K562 (cell line): ENCODE measurements at regions not wholly inside any gene's neighbourhood (a gene's known extent, or its start where the extent isn't known, plus 50 kb on each side); places are given as distances from the start of the nearest gene placed in this dataset.

ENCODE experiments used
- ATAC-seq: fragments of 200-7000 bp; cut with Tn5 transposase; 3 replicates; pipeline ENCODE4 v1.9.1; 2020; ENCODE audit warnings: moderate library complexity
- BruUV-seq: library from RNA; stranded (reverse); fragments of 400-500 nt; replicated peaks from 2 replicates; lab custom pipeline; 2021; lab: Mats Ljungman, UMichigan
- CTCF ChIA-PET: fragments of 300-600 bp; formaldehyde crosslinking; extraction: SDS; loops from one replicate; lab custom pipeline; 2021; ENCODE audit warnings: low intra/inter-chr PET ratio; lab: Yijun Ruan, JAX
- POLR2A ChIA-PET: fragments of 300-600, 350-650 bp; sonication (Branson Sonifier 250); formaldehyde crosslinking; extraction: SDS; loops from one replicate; lab custom pipeline; 2021; ENCODE audit warnings: antibody characterized with exemption, inconsistent platforms; lab: Yijun Ruan, JAX
- DNase-seq, 4 experiments: peaks; one replicate each; pipeline versions ENCODE4 v3.0.0 to v3.0.0-alpha.2; 2011 to 2018; ENCODE audit warnings: low spot score in 3 of 4, mixed read lengths in 3 of 4; ENCODE audit errors: extremely low read depth in 1 of 4
- FAIRE-seq: peaks from 2 replicates; lab custom pipeline; 2011; peaks lifted over from hg19 to GRCh38; lab: Jason Lieb, UNC
- H2AFZ ChIP-seq: 2 replicates; pipeline ENCODE4 v1.6.0; 2011; ENCODE audit warnings: low read depth, low read length, control low read depth, inconsistent platforms
- H3K27ac ChIP-seq: fragments of 200-600 bp; 3 replicates; pipeline ENCODE4 v1.8.0; 2011; ENCODE audit warnings: low read depth, mild to moderate bottlenecking, control low read depth, inconsistent platforms, low read length, moderate library complexity, mixed read lengths; ENCODE audit errors: extremely low read depth
- H3K27me3 ChIP-seq, 2 experiments: fragments of 300-600 bp in 1 of 2; 2 replicates in 1 of 2; 3 replicates in 1 of 2; pipeline versions ENCODE4 v1.6.0 to v1.8.0; 2011; ENCODE audit warnings: inconsistent platforms in 2 of 2, low read length in 2 of 2, mild to moderate bottlenecking in 1 of 2, mixed read lengths in 1 of 2, moderate library complexity in 1 of 2; ENCODE audit not compliant: control insufficient read depth in 2 of 2, insufficient read depth in 2 of 2
- H3K36me3 ChIP-seq: fragments of 300-600 bp; 3 replicates; pipeline ENCODE4 v1.8.0; 2011; ENCODE audit warnings: mild to moderate bottlenecking, low read length, inconsistent platforms; ENCODE audit not compliant: control insufficient read depth, insufficient read depth
- H3K4me1 ChIP-seq, 2 experiments: fragments of 200-600 bp in 1 of 2; replicated peaks in 1 of 2; 2 replicates in 1 of 2; 3 replicates in 1 of 2; pipeline versions ENCODE4 v1.5.1 to v1.8.0; 2011; ENCODE audit warnings: inconsistent platforms in 2 of 2, low read length in 2 of 2, mild to moderate bottlenecking in 1 of 2, mixed read lengths in 1 of 2, moderate library complexity in 1 of 2; ENCODE audit not compliant: control insufficient read depth in 2 of 2, insufficient read depth in 2 of 2
- H3K4me2 ChIP-seq: 2 replicates; pipeline ENCODE4 v1.6.1; 2011; ENCODE audit warnings: low read length, control low read depth, inconsistent platforms, mixed read lengths; ENCODE audit not compliant: insufficient read depth
- H3K4me3 ChIP-seq: fragments of 200-600 bp; sonication (generic), shearing (Covaris generic); 2 replicates; pipeline ENCODE4 v1.5.1; 2016; ENCODE audit warnings: control low read depth, inconsistent platforms
- H3K79me2 ChIP-seq: fragments of 200-600 bp; 3 replicates; pipeline ENCODE4 v1.8.0; 2011; ENCODE audit warnings: low read length, inconsistent platforms; ENCODE audit not compliant: control insufficient read depth, insufficient read depth
- H3K9ac ChIP-seq, 2 experiments: 2 replicates each; pipeline versions ENCODE4 v1.6.0 to v1.6.1; 2011; ENCODE audit warnings: low read depth in 2 of 2, low read length in 2 of 2, control low read depth in 1 of 2, inconsistent platforms in 1 of 2, mild to moderate bottlenecking in 1 of 2, mixed read lengths in 1 of 2; ENCODE audit not compliant: insufficient read depth in 1 of 2
- H3K9me1 ChIP-seq: one replicate; pipeline ENCODE4 v1.6.0; 2011; ENCODE audit warnings: inconsistent platforms, mild to moderate bottlenecking, low read length, moderate library complexity; ENCODE audit not compliant: control insufficient read depth, insufficient read depth
- H3K9me3 ChIP-seq: replicated peaks from 2 replicates; pipeline ENCODE4 v1.5.1; 2011; ENCODE audit warnings: low read depth, low read length, inconsistent platforms; ENCODE audit not compliant: control insufficient read depth, insufficient read depth
- H4K20me1 ChIP-seq: replicated peaks from 2 replicates; pipeline ENCODE4 v1.6.1; 2011; ENCODE audit warnings: low read length, inconsistent platforms, mixed read lengths; ENCODE audit not compliant: control insufficient read depth, insufficient read depth
- CXXC5 ChIP-seq: fragments of 250-450 bp; sonication (Bioruptor Pico); IDR thresholded peaks from 2 replicates; pipeline ENCODE4 v1.8.0; 2022; ENCODE audit warnings: inconsistent platforms, mild to moderate bottlenecking, moderate library complexity
- ESRRB ChIP-seq: fragments of 250-450 bp; sonication (Bioruptor Pico); IDR thresholded peaks from 2 replicates; pipeline ENCODE4 v1.5.0; 2020; ENCODE audit warnings: mild to moderate bottlenecking, moderate library complexity, borderline replicate concordance
- MLX ChIP-seq, 2 experiments: fragments of 450-650 bp in 1 of 2; sonication (generic) in 1 of 2; formaldehyde crosslinking; conservative IDR thresholded peaks; 2 replicates each; pipeline versions ENCODE4 v1.4.0 to v1.8.1; 2020 to 2022; ENCODE audit warnings: mild to moderate bottlenecking in 1 of 2, missing genetic modification reagents in 1 of 2
- SMAD1 ChIP-seq: fragments of 150-350 bp; IDR thresholded peaks from 2 replicates; pipeline ENCODE4 v1.6.1; 2014; ENCODE audit warnings: low read length, low read depth; ENCODE audit not compliant: partially characterized antibody
- THRAP3 ChIP-seq: fragments of 450-650 bp; IDR thresholded peaks from 2 replicates; pipeline ENCODE4 v1.6.1; 2016; ENCODE audit warnings: mild to moderate bottlenecking, inconsistent platforms, borderline replicate concordance
- XRCC4 ChIP-seq: IDR thresholded peaks from one replicate; pipeline ENCODE4 v1.6.1; 2011; ENCODE audit not compliant: insufficient read depth, insufficient read length; ENCODE audit errors: extremely low read depth
- ZHX1 ChIP-seq: fragments of 150-350 bp; conservative IDR thresholded peaks from 2 replicates; pipeline ENCODE4 v1.6.1; 2014; ENCODE audit warnings: low read length
- ZNF766 ChIP-seq: fragments of 200-800 bp; sonication (Bioruptor generic); conservative IDR thresholded peaks from 2 replicates; pipeline ENCODE4 v1.6.1; 2016; ENCODE audit warnings: missing genetic modification characterization, missing compliant biosample characterization
- WGBS: fragments of 100-300 bp; shearing (Covaris generic); methylation state at CpG from one replicate; pipeline ENCODE4 v1.1.6; 2016; ENCODE audit warnings: low coverage, mixed read lengths; ENCODE audit not compliant: insufficient coverage; ENCODE audit errors: missing lambda C conversion rate; 5-methylcytosine and 5-hydroxymethylcytosine counted together
- in situ Hi-C: fragments of 300-500 bp; cut with MboI; formaldehyde crosslinking; loops from 4 replicates; pipeline ENCODE4 v1.15.0; 2018; ENCODE audit warnings: inconsistent platforms, mixed read lengths
- intact Hi-C: fragments of 100-400 bp; cut with micrococcal nuclease; formaldehyde crosslinking; loops from 2 replicates; pipeline ENCODE4 v1.14.2; 2022
- TF ChIP-seq, protein P1 (sequence below): sonication (generic); formaldehyde crosslinking; IDR thresholded peaks from 2 replicates; pipeline ENCODE4 v1.9.0; 2022; ENCODE audit warnings: mild to moderate bottlenecking, missing genetic modification reagents

DNA sequence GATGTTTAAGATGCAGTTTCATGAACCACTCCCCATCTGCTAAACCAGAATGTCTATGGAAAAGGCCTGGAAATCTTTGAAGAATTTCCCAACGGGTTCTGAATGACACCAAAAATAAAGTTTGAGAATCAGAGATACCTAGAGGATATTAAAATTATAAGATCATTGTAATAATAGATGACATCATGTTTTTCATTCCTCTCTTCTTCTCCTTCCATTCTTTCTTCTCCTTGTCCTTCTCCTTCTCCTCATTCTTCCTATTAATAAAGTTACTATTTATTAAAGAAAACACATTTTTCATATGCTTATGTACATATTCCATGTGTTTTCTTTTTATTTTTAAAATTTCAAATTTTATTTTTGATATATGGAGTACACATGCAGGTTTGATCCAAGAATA is 1449.4 kb downstream of the LRFN5 start:
- CTCF ChIA-PET, result no interaction called here
- Histone ChIP-seq H3K4me3 (no peak overlapping the region), H3K9me1 (no peaks in the 10 kb centered on the region), H3K79me2 (no peaks in the 10 kb centered on the region), H3K27ac (no peak overlapping the region), H3K4me2 (no peak overlapping the region), H3K9ac (no peak overlapping the region), H2AFZ (no peak overlapping the region), H4K20me1 (no peaks in the 10 kb centered on the region), H3K9me3 (no peaks in the 10 kb centered on the region), H3K36me3 (no peaks in the 10 kb centered on the region), H3K27me3 (no peaks in the 10 kb centered on the region), H3K4me1 (no peaks in the 10 kb centered on the region)
- TF ChIP-seq MLX (CRISPR knock-in tag; conservative IDR thresholded peaks at IDR 0.05) (no peak), XRCC4 (no peak), SMAD1 (no peak), ESRRB (CRISPR knock-in tag) (no peak), ZHX1 (no peak), ZNF766 (CRISPR knock-in tag) (no peak), CXXC5 (no peak), THRAP3 (no peak)
- TF ChIP-seq, protein P1, sequence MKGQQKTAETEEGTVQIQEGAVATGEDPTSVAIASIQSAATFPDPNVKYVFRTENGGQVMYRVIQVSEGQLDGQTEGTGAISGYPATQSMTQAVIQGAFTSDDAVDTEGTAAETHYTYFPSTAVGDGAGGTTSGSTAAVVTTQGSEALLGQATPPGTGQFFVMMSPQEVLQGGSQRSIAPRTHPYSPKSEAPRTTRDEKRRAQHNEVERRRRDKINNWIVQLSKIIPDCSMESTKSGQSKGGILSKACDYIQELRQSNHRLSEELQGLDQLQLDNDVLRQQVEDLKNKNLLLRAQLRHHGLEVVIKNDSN (CRISPR knock-in tag), result no peak
- no peak for DNase-seq
- in situ Hi-C loops (no loop called here), intact Hi-C loops (no loop called here)
- no TSS peak for BruUV-seq
- ATAC-seq, result no peak
- WGBS, result 0% methylated on average over 1 of the region's 1 CpG
- no peak for FAIRE-seq
- POLR2A ChIA-PET, result no interaction called here
